Common myeloid progenitor, CD34-positive (primary cell): ENCODE measurements at regions not wholly inside any gene's neighbourhood (a gene's known extent, or its start where the extent isn't known, plus 50 kb on each side); places are given as distances from the start of the nearest gene placed in this dataset.

ENCODE experiments used
- CTCF ChIA-PET: fragments of 350-600 bp; sonication (Branson Sonifier 250); formaldehyde crosslinking; loops from one replicate; lab custom pipeline; 2021; ENCODE audit warnings: antibody characterized with exemption; lab: Charles Lee
- POLR2A ChIA-PET: fragments of 350-600 bp; sonication (Branson Sonifier 250); formaldehyde crosslinking; loops from one replicate; lab custom pipeline; 2021; ENCODE audit warnings: antibody characterized with exemption; lab: Charles Lee
- DNase-seq, 3 donors: peaks; one replicate each; pipeline versions ENCODE4 v3.0.0 to v3.0.0-alpha.2; 2013
- H3K27ac ChIP-seq, 2 experiments: 1 replicate in 1 of 2; 2 replicates in 1 of 2; pipeline ENCODE4 v1.7.0; 2013; ENCODE audit warnings: inconsistent platforms in 2 of 2, low read length in 2 of 2, mild to moderate bottlenecking in 2 of 2, low read depth in 1 of 2, moderate library complexity in 1 of 2; ENCODE audit not compliant: severe bottlenecking in 2 of 2, insufficient read depth in 1 of 2, poor library complexity in 1 of 2
- H3K27me3 ChIP-seq, 5 experiments: replicated peaks in 2 of 5; 1 replicate in 3 of 5; 2 replicates in 2 of 5; pipeline versions ENCODE4 v1.6.1 to v1.7.0; 2013; ENCODE audit warnings: low read length in 4 of 5, mild to moderate bottlenecking in 2 of 5, moderate library complexity in 2 of 5, inconsistent platforms in 1 of 5; ENCODE audit not compliant: insufficient read depth in 5 of 5, control insufficient read depth in 4 of 5
- H3K36me3 ChIP-seq, 4 experiments: 1 replicate in 2 of 4; 2 replicates in 2 of 4; pipeline versions ENCODE4 v1.6.1 to v1.7.0; 2013; ENCODE audit warnings: low read length in 3 of 4, control low read depth in 1 of 4, mild to moderate bottlenecking in 1 of 4; ENCODE audit not compliant: control insufficient read depth in 4 of 4, insufficient read depth in 4 of 4
- H3K4me1 ChIP-seq, 4 experiments: 1 replicate in 3 of 4; 2 replicates in 1 of 4; pipeline versions ENCODE4 v1.6.1 to v1.7.1; 2013; ENCODE audit warnings: low read length in 3 of 4, mild to moderate bottlenecking in 3 of 4, control low read depth in 1 of 4, inconsistent platforms in 1 of 4, moderate library complexity in 1 of 4; ENCODE audit not compliant: control insufficient read depth in 4 of 4, insufficient read depth in 4 of 4; ENCODE audit errors: control extremely low read depth in 1 of 4
- H3K4me3 ChIP-seq, 7 experiments: 1 replicate in 4 of 7; 2 replicates in 3 of 7; pipeline versions ENCODE4 v1.5.1 to v1.7.0; 2013; ENCODE audit warnings: mild to moderate bottlenecking in 7 of 7, low read length in 6 of 7, moderate library complexity in 6 of 7, inconsistent platforms in 2 of 7, low read depth in 2 of 7, control low read depth in 1 of 7; ENCODE audit not compliant: insufficient read depth in 4 of 7, control insufficient read depth in 1 of 7; ENCODE audit errors: extremely low read depth in 1 of 7
- H3K9me3 ChIP-seq, 5 experiments: 1 replicate in 4 of 5; 2 replicates in 1 of 5; pipeline versions ENCODE4 v1.6.1 to v1.7.1; 2013; ENCODE audit warnings: low read length in 4 of 5, mild to moderate bottlenecking in 2 of 5, inconsistent platforms in 1 of 5, low read depth in 1 of 5, moderate library complexity in 1 of 5; ENCODE audit not compliant: control insufficient read depth in 4 of 5, insufficient read depth in 2 of 5; ENCODE audit errors: control extremely low read depth in 1 of 5
- WGBS: methylation state at CpG from one replicate; pipeline ENCODE4 v1.1.5; 2013; ENCODE audit not compliant: insufficient coverage; 5-methylcytosine and 5-hydroxymethylcytosine counted together

DNA sequence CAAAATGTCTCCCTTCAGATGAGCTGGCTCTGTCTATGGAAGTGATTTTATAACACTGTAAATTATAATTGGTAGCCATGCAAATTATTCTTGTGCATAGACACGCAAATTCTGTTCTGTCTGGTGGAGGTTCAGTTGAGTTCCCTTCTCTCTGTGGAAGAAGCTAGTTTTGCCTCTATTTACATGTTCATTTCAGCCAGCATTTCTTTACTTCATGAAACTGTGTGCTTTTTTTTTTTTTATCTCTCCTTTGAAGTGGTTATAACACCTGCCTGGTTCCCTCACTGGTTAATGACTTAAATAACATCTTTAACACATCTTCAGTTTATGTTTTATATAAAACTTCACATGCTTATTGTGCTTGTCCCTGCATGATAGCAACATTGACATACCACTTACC lies 149.4 kb upstream of the FBXL7 start:
- no peak overlapping the region for H3K27ac ChIP-seq
- POLR2A ChIA-PET, result no interaction called here
- H3K4me3 ChIP-seq, result no peak overlapping the region
- no peaks in the 10 kb centered on the region for H3K27me3 ChIP-seq
- no peaks in the 10 kb centered on the region for H3K4me1 ChIP-seq
- WGBS, result no CpG with 5 or more reads among the region's 1 CpG
- CTCF ChIA-PET, result interaction anchor here (0.6 kb wide), 1 partner anchor 8 kb away, joined by 3 read pairs; no protein-coding TSS in a partner anchor
- DNase-seq, result no peak
- no peaks in the 10 kb centered on the region for H3K9me3 ChIP-seq
- no peaks in the 10 kb centered on the region for H3K36me3 ChIP-seq

DNA sequence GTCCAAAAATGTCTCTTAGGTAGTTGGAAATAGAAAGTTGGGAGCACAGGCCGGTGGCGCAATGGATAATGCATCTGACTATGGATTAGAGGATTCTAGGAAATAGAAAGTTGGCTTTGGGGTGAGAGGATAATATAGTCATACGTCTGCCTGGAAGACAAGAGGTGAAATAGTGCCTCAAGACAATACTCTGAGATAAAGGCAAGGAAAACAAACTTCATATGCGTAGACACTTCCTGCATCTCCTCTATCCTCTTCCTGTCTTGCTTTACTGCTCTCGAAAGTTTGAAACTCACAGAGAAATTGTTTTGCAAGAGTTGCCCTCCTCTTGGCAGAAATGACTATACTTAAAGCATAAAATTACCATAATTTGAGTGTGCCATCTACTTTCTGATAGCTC lies 153.2 kb upstream of the FBXL7 start:
- 57% methylated on average over 5 of the region's 5 CpGs for WGBS
- no peaks in the 10 kb centered on the region for H3K36me3 ChIP-seq

DNA sequence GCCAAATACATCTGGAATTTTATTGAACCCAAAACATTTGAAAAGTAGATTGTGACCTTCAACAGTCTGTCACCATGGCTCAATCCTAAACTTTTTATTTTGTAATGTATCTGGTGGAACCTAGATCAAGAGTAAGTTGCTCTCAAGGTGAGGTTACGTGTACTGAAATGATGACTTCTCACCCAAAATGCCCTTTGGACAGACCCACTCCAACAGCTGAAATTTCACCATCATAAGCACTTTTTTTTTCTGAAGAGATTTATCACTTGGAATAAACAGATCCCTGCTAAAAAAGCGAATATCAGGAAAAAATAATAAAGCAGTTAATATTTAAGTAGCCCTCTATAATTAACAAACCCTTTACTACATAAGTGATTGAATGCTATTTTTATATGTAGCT lies 155.0 kb upstream of the FBXL7 start:
- no peaks in the 10 kb centered on the region for H3K36me3 ChIP-seq
- peaks cover 0 to 2% (median 0%) of the 10 kb centered on the region in 5 experiments for H3K9me3 ChIP-seq
- CTCF ChIA-PET, result no interaction called here
- DNase-seq, result no peak
- no peak overlapping the region for H3K4me3 ChIP-seq
- POLR2A ChIA-PET, result no interaction called here
- no peaks in the 10 kb centered on the region for H3K27me3 ChIP-seq
- WGBS, result no CpG with 5 or more reads among the region's 2 CpGs
- H3K4me1 ChIP-seq, result no peaks in the 10 kb centered on the region
- H3K27ac ChIP-seq, result no peak overlapping the region

More for the DNA sequence above, 153.2 kb upstream of the FBXL7 start:
- ChIA-PET POLR2A (no interaction called here), CTCF (no interaction called here)
- Histone ChIP-seq H3K4me3 (no peak overlapping the region), H3K9me3 (peaks cover 0 to 2% (median 0%) of the 10 kb centered on the region in 5 experiments), H3K4me1 (no peaks in the 10 kb centered on the region), H3K27me3 (no peaks in the 10 kb centered on the region), H3K27ac (no peak overlapping the region)
- DNase-seq, result no peak

DNA sequence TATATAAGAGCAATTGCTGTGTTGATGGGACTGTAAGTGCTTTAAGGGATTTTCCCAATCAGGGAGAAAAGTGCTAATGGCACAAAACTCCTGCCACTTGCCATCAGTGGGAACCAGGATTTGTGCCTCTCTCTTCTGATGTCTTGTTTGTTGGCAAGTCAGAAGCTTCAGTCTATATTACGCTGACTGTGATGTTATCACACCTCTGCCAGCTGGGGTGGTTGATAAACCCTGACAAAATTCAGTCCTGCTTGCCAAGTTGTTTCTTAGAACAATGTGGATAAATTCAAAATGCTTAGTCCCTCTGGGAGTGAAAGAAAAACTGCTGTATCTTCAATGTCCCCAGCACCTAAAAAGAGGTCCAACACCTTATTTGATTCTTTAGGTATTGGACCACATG lies 161.4 kb upstream of the FBXL7 start:
- H3K27me3 ChIP-seq, result no peaks in the 10 kb centered on the region

DNA sequence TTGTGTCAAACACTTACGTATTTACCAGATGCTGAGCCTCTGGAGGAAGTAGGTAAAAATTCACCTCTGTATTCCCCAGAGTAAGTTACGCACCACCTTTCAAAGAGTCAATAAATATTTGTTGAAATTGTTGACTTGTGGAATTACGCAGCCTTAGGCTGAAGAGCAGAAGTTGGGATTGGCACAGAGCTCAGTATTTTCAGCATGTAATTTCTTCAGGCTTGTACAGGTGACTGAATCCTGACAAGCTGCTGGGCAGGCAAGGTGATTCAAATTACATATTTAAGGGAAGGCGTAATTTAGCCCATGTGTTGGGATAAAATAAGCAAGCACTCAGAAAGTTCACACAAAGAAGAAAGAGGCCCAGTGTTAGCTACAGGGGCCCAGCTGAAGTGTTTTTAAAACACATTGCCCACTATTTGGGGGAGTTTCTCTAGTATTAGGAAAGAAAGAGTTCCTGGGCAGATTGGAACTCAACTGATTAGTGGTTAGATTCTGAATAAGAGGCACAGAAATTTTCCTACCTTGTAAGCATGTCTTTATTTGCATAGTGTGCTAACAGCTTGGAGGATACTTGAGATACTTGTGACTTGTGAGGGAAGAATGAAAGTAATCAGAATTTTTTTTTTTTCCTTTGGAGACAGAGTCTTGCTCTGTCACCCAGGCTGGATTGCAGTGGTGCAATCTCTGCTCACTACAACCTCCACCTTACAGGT lies 165.3 kb upstream of the FBXL7 start:
- DNase-seq, result no peak
- Histone ChIP-seq H3K27ac (no peak overlapping the region), H3K27me3 (no peaks in the 10 kb centered on the region), H3K9me3 (no peaks in the 10 kb centered on the region), H3K4me3 (no peak overlapping the region), H3K4me1 (no peaks in the 10 kb centered on the region), H3K36me3 (no peaks in the 10 kb centered on the region)
- WGBS, result 100% methylated on average over 3 of the region's 4 CpGs
- ChIA-PET POLR2A (no interaction called here), CTCF (no interaction called here)

More for the DNA sequence above, 161.4 kb upstream of the FBXL7 start:
- ChIA-PET CTCF (no interaction called here), POLR2A (no interaction called here)
- Histone ChIP-seq H3K27ac (no peak overlapping the region), H3K4me3 (no peak overlapping the region), H3K4me1 (no peaks in the 10 kb centered on the region), H3K9me3 (peaks cover 0 to 1% (median 0%) of the 10 kb centered on the region in 5 experiments), H3K36me3 (no peaks in the 10 kb centered on the region)
- 86% methylated on average over 1 of the region's 1 CpG for WGBS
- DNase-seq, result no peak

DNA sequence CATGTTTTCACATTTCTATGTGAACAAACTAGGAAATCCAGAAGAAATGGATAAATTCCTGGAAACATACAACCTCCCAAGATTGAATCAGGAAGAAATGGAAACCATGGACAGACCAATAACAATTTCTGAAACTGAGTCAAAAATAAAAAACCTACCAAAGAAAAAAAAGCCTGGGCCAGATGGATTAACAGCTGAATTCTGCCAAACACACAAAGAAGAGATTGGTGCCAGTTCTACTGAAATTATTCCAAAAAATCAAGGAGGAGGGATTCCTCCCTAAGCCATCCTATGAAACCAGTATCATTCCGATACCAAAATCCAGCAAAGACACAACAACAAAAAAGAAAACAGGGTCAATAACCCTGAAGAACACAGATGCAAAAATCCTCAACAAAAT lies 166.9 kb upstream of the FBXL7 start:
- Histone ChIP-seq H3K36me3 (no peaks in the 10 kb centered on the region), H3K9me3 (no peaks in the 10 kb centered on the region), H3K4me1 (no peaks in the 10 kb centered on the region), H3K27me3 (no peaks in the 10 kb centered on the region), H3K4me3 (no peak overlapping the region), H3K27ac (no peak overlapping the region)
- POLR2A ChIA-PET, result no interaction called here
- DNase-seq, result no peak
- CTCF ChIA-PET, result no interaction called here
- no CpG with 5 or more reads among the region's 1 CpG for WGBS

DNA sequence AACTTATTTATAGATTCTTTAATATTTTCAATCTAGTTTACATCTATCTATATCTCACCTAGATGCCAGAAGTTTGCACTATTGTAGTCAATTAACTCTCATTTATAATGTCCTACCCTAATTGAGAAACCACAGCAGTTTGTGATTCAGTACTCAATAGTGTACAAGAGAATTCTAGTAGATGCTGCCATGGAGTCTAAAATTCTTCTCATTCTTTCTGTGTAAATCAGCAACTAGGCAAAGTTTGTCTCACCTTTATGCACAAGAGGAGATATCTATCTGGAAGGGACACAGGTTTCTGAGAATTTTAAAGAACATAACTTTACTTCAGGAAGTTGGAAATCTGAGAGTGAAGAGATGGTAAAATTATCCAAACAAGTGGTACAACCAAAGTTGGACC lies 173.0 kb upstream of the FBXL7 start:
- no peaks in the 10 kb centered on the region for H3K9me3 ChIP-seq
- no peaks in the 10 kb centered on the region for H3K4me1 ChIP-seq
- no peaks in the 10 kb centered on the region for H3K27me3 ChIP-seq
- DNase-seq, result no peak
- no peak overlapping the region for H3K27ac ChIP-seq
- H3K36me3 ChIP-seq, result no peaks in the 10 kb centered on the region
- ChIA-PET CTCF (no interaction called here), POLR2A (no interaction called here)
- H3K4me3 ChIP-seq, result no peak overlapping the region
